Lower leg skin (tissue), 4 donors: ENCODE measurements at regions not wholly inside any gene's neighbourhood (a gene's known extent, or its start where the extent isn't known, plus 50 kb on each side); places are given as distances from the start of the nearest gene placed in this dataset.

Experiments
- DNase-seq, 2 donors: peaks; one replicate each; pipeline ENCODE4 v3.0.0-alpha.2; 2019; ENCODE audit warnings: low spot score in 2 of 2
- H3K4me3 ChIP-seq: fragments of 200-600 bp; sonication (generic); 2 replicates; pipeline ENCODE4 v1.5.1; 2017; ENCODE audit warnings: mild to moderate bottlenecking, low read depth; ENCODE audit not compliant: poor library complexity, severe bottlenecking
- POLR2A ChIP-seq, 2 donors: fragments of 450-650 bp; IDR thresholded peaks; one replicate each; pipeline ENCODE4 v1.6.1; 2016 to 2017; ENCODE audit warnings: antibody characterized with exemption in 2 of 2, mild to moderate bottlenecking in 1 of 2, moderate library complexity in 1 of 2
- WGBS, 2 donors: methylation state at CpG; one replicate each; pipeline ENCODE4 v1.1.5; 2018; 5-methylcytosine and 5-hydroxymethylcytosine counted together
- intact Hi-C: fragments of 100-400 bp; cut with DNase I; formaldehyde crosslinking; loops from one replicate; pipeline ENCODE4 v1.15.0; 2023; ENCODE audit warnings: low total_unique reads
- TF ChIP-seq, protein P1 (sequence below), 3 donors: fragments of 450-650 bp; IDR thresholded peaks; one replicate each; pipeline ENCODE4 v1.5.1; 2016; ENCODE audit warnings: antibody characterized with exemption in 3 of 3, mild to moderate bottlenecking in 3 of 3, moderate library complexity in 2 of 3

DNA sequence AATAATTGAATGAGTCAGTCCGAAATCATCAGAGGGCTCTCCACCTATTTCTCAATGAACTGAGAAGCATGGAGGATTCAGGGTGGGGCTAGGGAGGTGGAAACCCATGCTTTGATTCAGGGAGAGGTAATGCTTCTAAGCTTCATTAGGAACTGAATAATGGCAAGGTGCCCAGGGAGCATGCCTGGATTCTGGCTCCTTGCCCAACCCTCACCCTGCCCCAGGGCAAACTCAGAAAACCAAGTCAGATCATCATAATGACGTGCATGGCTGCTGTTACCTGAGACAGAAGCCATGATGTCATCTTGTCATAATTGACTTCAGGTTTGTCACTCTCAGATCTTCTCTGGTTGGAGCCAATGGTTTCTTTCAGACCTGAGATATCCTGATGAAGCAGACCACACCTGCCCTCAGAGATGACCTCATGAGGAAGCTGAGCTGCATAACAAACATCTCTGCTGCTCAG is 199.6 kb downstream of the SYK start:
- peak in 1 of 2 donors; percentile 41 for DNase-seq
- WGBS, 2 donors, result 34 to 47% methylated on average over 2 of the region's 2 CpGs
- intact Hi-C loops, result no loop called here
- TF ChIP-seq, protein P1, sequence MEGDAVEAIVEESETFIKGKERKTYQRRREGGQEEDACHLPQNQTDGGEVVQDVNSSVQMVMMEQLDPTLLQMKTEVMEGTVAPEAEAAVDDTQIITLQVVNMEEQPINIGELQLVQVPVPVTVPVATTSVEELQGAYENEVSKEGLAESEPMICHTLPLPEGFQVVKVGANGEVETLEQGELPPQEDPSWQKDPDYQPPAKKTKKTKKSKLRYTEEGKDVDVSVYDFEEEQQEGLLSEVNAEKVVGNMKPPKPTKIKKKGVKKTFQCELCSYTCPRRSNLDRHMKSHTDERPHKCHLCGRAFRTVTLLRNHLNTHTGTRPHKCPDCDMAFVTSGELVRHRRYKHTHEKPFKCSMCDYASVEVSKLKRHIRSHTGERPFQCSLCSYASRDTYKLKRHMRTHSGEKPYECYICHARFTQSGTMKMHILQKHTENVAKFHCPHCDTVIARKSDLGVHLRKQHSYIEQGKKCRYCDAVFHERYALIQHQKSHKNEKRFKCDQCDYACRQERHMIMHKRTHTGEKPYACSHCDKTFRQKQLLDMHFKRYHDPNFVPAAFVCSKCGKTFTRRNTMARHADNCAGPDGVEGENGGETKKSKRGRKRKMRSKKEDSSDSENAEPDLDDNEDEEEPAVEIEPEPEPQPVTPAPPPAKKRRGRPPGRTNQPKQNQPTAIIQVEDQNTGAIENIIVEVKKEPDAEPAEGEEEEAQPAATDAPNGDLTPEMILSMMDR (IDR thresholded peaks at IDR 0.05), result no peak
- no peak for TF ChIP-seq POLR2A (IDR thresholded peaks at IDR 0.05)
- H3K4me3 ChIP-seq, result no peak overlapping the region

DNA sequence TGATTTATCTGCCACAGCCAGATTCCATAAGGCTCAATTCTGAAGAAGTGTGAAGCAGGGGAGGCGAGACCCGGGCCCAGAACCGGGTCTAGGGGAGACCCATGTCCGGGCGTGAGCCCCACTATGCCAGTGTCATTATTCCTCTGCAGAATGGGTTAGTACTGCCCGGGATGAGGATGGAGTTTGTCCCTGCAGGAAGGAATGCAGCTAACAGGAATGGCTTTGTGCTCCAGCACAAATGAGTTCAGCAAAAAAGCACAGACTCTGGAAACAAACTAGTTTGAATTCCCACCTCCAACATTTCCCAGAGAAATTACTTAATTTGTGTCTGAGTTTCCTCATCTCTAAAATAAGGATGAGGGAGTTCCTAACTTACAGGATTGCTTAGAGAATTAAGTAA is 202.9 kb downstream of the SYK start:
- no peak for DNase-seq
- intact Hi-C loops, result no loop called here
- 89 to 90% methylated on average over 6 of the region's 6 CpGs for WGBS, 2 donors
- no peak overlapping the region for H3K4me3 ChIP-seq
- TF ChIP-seq POLR2A (IDR thresholded peaks at IDR 0.05), result no peak
- TF ChIP-seq, protein P1 (IDR thresholded peaks at IDR 0.05), result no peak

DNA sequence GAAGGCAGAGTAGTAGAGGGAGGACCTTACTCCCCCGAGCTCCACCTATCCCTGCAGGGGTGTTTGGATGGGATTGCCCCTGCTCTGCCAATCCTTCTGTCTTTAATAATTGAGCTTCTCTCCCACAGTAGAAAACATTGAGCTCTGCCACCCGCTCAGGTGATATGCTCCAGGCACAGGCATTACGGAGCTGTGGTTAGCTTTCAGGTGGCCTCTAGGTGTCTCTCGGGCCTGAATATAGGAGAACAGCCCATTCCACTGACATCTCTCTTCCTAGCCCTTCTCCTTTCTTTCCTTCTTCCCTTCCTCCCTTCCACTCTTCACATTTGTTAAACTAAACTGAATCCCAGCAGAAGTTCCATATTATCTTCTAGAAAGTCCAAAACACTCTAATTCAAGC is 203.4 kb downstream of the SYK start:
- no peak for DNase-seq
- intact Hi-C loops, result no loop called here
- WGBS, 2 donors, result 76 to 81% methylated on average over 4 of the region's 4 CpGs
- H3K4me3 ChIP-seq, result no peak overlapping the region
- no peak for TF ChIP-seq POLR2A (IDR thresholded peaks at IDR 0.05)
- TF ChIP-seq, protein P1 (IDR thresholded peaks at IDR 0.05), result no peak

DNA sequence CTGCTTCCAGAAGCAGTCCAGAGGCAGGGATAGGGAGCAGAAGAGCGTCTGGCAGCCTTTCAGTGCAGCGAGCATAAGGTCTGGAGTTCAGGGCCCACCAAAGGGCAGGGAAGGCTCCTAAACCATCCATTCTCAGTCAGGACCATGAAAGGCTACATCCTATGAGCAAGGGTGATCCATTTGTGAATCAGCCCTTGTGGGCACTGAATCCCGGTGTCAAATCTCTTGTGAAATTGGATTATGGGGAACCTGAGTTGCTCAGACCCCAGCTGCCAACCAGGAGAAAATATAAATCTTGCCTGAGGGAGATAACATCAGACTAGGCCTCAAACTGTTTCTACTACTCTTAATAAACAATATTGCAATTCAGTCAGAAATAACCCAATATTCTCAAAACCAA is 204.4 kb downstream of the SYK start:
- intact Hi-C loops, result no loop called here
- no peak overlapping the region for H3K4me3 ChIP-seq
- no peak for DNase-seq
- WGBS, 2 donors, result 88 to 92% methylated on average over 3 of the region's 3 CpGs
- TF ChIP-seq POLR2A (IDR thresholded peaks at IDR 0.05), result no peak
- TF ChIP-seq, protein P1 (IDR thresholded peaks at IDR 0.05), result no peak

DNA sequence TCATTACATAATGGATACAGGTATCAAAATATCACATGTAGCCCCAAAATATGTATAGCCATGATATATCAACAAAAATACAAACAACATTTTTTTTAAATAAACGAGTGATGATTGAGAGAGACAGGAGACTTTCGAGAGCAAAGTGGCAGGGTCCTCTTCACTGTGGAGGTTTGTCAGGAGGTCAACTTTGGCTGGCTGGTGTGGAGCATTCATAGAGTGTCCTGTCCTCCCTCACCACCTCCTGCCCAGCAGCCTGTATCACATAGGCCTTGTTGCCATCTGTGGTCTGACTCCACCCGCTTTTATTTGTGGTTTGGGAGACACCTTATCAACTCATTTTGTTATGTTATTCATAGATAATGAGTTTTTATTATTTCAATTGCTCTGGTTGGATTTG is 206.9 kb downstream of the SYK start:
- intact Hi-C loops, result no loop called here
- WGBS, 2 donors, result 87 to 95% methylated on average over 3 of the region's 3 CpGs
- DNase-seq, result no peak
- H3K4me3 ChIP-seq, result no peak overlapping the region
- TF ChIP-seq, protein P1 (IDR thresholded peaks at IDR 0.05), result no peak

DNA sequence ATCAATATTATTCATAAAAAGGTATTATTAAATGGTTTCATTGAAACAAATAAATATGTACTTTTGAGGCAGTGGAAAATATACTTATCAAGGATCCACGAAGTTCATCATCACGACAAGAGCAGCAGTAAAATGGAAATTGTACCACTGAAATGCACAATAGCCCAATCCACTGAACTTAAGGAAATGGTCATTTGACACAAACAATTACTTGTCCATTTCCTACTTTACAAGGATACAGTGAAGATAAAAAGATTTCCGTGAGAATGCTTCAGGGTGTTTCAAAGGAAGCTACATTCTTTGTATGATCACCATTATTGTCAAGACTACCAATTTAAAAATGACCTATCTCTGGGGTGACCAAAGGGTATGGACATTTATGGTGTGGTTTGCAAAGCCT is 210.3 kb downstream of the SYK start:
- WGBS, 2 donors, result 53 to 61% methylated on average over 3 of the region's 3 CpGs
- intact Hi-C loops, result no loop called here

More for the DNA sequence above, 210.3 kb downstream of the SYK start:
- no peak overlapping the region for H3K4me3 ChIP-seq
- TF ChIP-seq, protein P1 (IDR thresholded peaks at IDR 0.05), result no peak
- no peak for TF ChIP-seq POLR2A (IDR thresholded peaks at IDR 0.05)
- no peak for DNase-seq
